ENCODE measurements at regions not wholly inside any gene's neighbourhood (a gene's known extent, or its start where the extent isn't known, plus 50 kb on each side); places are given as distances from the start of the nearest gene placed in this dataset.

DNA sequence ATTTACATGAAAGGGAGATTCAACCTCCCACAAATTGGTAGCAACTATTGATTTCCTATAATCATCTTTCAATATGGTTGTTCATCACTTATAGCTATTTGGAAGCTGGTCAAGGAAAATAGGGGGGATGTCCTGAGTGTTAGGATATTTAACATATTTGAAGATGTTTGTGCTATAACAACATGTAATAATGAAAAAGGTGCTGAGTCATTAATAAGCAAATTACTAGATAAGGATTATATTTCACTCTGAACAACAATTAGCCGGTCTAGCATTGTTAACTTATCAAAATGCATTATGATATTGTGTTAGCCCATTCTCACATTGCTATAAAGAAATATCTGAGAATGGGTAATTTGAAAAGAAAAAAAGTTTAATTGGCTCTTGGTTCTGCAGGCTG, 225.8 kb upstream of the ARPP21 start:
- Mint-ChIP-seq H3K27ac (ENCODE audit: low read depth, unreplicated experiment) (no peak overlapping the region), H3K9me3 (ENCODE audit: unreplicated experiment) (no peaks in the 10 kb centered on the region), H3K27me3 (ENCODE audit: insufficient read depth, unreplicated experiment) (peaks cover 32% of the 10 kb centered on the region), H3K4me1 (ENCODE audit: insufficient read depth, unreplicated experiment) (no peaks in the 10 kb centered on the region), H3K4me3 (ENCODE audit: unreplicated experiment) (no peak overlapping the region), H3K36me3 (ENCODE audit: insufficient read depth, unreplicated experiment) (no peaks in the 10 kb centered on the region)
- intact Hi-C loops (cut with micrococcal nuclease), result no loop called here
- no TSS peak for BruUV-seq (replicated peaks)
- no peak for DNase-seq (ENCODE audit: unreplicated experiment)
- ChIA-PET CTCF (no interaction called here), POLR2A (no interaction called here)
- no peak for TF ChIP-seq CTCF (IDR thresholded peaks at IDR 0.05; ENCODE audit: unreplicated experiment)

DNA sequence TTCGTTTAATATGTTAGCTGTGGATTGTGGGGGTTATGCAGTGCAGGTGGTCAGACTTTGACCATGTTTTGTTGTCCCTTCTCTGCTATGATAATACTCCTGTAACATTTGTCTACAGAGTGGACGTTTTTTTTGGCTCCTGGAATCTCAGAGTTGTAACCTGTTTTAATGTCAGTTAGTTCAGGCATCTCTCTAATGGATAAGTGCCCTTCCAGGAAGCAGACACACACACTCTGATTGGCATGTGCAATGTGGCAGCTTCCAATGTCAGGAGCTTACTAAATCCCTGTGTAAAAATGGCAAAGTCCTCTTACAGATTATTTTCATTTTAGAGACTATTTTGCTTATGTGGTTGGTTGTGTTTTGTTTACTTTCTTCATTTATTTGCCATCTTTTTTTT, 222.2 kb upstream of the ARPP21 start:
- BruUV-seq (replicated peaks), result no TSS peak
- ChIA-PET CTCF (no interaction called here), POLR2A (no interaction called here)
- no peak for DNase-seq (ENCODE audit: unreplicated experiment)
- Mint-ChIP-seq H3K4me1 (ENCODE audit: insufficient read depth, unreplicated experiment) (no peaks in the 10 kb centered on the region), H3K9me3 (ENCODE audit: unreplicated experiment) (no peaks in the 10 kb centered on the region), H3K36me3 (ENCODE audit: insufficient read depth, unreplicated experiment) (no peaks in the 10 kb centered on the region), H3K4me3 (ENCODE audit: unreplicated experiment) (no peak overlapping the region), H3K27me3 (ENCODE audit: insufficient read depth, unreplicated experiment) (peaks cover 21% of the 10 kb centered on the region), H3K27ac (ENCODE audit: low read depth, unreplicated experiment) (no peak overlapping the region)
- no peak for TF ChIP-seq CTCF (IDR thresholded peaks at IDR 0.05; ENCODE audit: unreplicated experiment)
- intact Hi-C loops (cut with micrococcal nuclease), result no loop called here

DNA sequence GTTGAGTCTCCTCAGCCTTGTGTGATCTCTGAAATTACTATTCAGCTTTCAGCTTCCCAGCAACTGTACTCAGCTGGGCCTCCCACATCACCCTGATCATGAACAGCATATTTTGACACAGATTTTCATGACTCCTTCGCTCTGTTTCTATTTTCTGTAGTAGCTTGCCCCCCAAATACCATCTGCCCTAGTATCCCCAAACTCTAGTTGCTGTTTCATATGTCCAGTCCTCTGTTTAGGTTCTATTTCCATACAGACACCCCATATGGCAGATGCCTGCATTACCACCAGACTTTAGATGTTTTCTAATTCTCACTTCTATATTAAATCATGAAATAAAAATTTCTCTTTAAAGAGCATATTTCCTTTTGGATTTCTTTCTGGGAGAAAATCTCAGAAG, 217.2 kb upstream of the ARPP21 start:
- no TSS peak for BruUV-seq (replicated peaks)
- intact Hi-C loops (cut with micrococcal nuclease), result no loop called here
- no peaks in the 10 kb centered on the region for H3K4me1 Mint-ChIP-seq (ENCODE audit: insufficient read depth, unreplicated experiment)
- ChIA-PET POLR2A (no interaction called here), CTCF (no interaction called here)
- no peaks in the 10 kb centered on the region for H3K36me3 Mint-ChIP-seq (ENCODE audit: insufficient read depth, unreplicated experiment)
- no peak for DNase-seq (ENCODE audit: unreplicated experiment)
- TF ChIP-seq CTCF (IDR thresholded peaks at IDR 0.05; ENCODE audit: unreplicated experiment), result no peak
- no peaks in the 10 kb centered on the region for H3K9me3 Mint-ChIP-seq (ENCODE audit: unreplicated experiment)
- H3K27ac Mint-ChIP-seq (ENCODE audit: low read depth, unreplicated experiment), result no peak overlapping the region
- H3K4me3 Mint-ChIP-seq (ENCODE audit: unreplicated experiment), result no peak overlapping the region
- peaks cover 33% of the 10 kb centered on the region for H3K27me3 Mint-ChIP-seq (ENCODE audit: insufficient read depth, unreplicated experiment)

- Mint-ChIP-seq H3K27ac (ENCODE audit: low read depth, unreplicated experiment) (no peak overlapping the region), H3K27me3 (ENCODE audit: insufficient read depth, unreplicated experiment) (peaks cover 33% of the 10 kb centered on the region), H3K4me1 (ENCODE audit: insufficient read depth, unreplicated experiment) (no peaks in the 10 kb centered on the region), H3K4me3 (ENCODE audit: unreplicated experiment) (no peak overlapping the region), H3K36me3 (ENCODE audit: insufficient read depth, unreplicated experiment) (no peaks in the 10 kb centered on the region), H3K9me3 (ENCODE audit: unreplicated experiment) (no peaks in the 10 kb centered on the region)
- intact Hi-C loops (cut with micrococcal nuclease), result no loop called here
- ChIA-PET CTCF (interaction anchor here (0.7 kb wide), 1 partner anchor 347 kb away, joined by 3 read pairs; no protein-coding TSS in a partner anchor), POLR2A (no interaction called here)
- DNase-seq (ENCODE audit: unreplicated experiment), result peak; percentile 31
- BruUV-seq (replicated peaks), result no TSS peak
- no peak for TF ChIP-seq CTCF (IDR thresholded peaks at IDR 0.05; ENCODE audit: unreplicated experiment)
Measured at GRCh38 chr3:35422836-35423601, 216.3 kb upstream of the ARPP21 start.
